Epidermal melanocyte (primary cell): ENCODE measurements at regions not wholly inside any gene's neighbourhood (a gene's known extent, or its start where the extent isn't known, plus 50 kb on each side); places are given as distances from the start of the nearest gene placed in this dataset.
A peak's percentile ranks its signal among the peaks of the same experiment; 100 is the strongest.

Experiments
- DNase-seq: peaks from one replicate; pipeline ENCODE4 v3.0.0; 2011; ENCODE audit warnings: low spot score; ENCODE audit not compliant: insufficient read length

DNA sequence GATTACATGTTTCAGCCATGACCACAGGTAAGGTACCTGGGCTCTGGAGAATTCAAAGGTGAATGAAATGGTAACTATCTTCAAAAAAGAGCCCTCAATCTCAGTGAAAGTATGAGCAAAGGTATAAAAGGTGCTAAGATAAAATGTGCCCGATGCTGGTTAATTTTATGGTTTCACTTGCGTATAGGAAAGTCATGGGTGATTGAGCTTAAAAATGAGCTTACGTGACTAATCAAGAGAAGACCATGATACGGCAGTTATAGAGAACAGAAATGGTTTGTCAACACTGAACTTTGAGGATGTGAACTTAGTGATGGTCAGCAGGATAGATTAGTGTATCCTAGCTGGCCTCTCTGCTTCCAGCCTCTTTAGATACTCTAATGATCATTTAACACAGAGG, 320.1 kb downstream of the DEPDC1B start:
- DNase-seq: no peak

DNA sequence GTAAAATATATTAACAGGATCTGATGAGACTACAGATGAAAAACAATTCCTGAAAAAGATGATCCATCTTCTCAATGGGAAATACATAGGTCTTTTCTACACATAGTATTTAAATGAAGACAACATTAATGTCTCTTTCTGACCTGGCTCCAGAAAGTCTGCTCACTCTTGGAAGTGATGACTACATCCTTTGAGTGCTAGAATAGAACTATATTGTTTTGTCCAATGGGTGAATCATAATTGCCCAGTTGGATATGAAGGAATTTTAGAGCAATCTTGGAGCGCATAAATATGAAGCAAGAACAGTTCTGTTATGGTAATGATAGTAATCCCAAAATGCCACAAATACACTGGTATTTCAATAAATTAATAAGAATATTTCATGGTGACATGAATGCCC, 322.1 kb downstream of the DEPDC1B start:
- no peak for DNase-seq

DNA sequence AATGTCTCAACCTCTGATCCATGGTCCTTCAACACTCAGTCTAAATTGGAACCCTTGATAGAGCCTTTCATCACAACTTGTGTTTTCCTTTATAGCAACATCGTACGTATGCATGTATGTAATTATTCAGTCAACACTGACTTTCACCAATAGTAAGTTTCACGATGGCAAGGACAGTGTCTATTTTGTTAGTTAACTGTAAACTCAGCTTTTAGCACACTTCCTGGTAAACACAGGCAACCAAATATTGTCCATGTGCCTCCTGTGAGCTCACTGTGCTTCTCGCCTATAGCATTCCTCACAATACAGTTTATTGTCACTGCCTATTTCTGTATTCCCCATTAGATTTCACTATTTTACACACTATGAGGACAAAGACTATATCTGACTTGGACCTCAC, 323.1 kb downstream of the DEPDC1B start:
- DNase-seq: no peak

DNA sequence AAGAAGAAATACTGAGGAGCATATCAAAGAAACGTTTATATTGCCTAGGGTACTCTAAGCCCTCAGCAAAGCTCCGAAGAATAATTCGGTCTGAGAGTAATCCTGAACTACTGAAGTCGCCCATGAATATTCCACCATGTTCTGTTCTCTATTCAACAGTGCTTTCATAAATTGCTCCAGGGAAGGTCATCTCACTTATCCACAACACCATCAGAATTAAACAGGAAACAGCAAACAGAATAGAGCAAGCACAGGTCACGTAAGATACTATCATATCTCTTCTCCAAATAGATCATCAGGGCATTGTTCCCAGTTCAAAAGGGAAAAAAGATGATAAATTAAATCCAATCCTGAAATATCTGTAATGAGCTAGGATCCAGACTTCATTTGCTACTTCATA, 325.6 kb downstream of the DEPDC1B start:
- DNase-seq: no peak

DNA sequence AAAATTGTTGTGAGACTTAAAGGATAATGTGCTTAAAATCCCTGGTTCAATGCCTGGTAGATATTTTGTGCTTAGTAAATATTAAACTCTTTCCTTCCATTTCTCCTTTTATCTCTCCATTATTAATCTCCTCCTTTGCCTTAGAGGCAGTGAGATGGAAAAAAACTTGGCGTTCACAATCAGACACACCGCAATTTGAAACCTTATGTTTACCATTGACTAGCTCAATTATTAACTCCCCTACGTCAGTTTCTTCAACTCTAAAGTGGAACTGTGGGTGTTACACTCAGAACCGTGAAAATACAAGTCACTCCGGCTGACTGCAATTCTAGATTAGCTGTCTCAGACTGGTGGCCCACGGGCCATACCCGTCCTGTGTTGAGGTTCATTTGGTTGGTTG, 327.2 kb downstream of the DEPDC1B start:
- DNase-seq: no peak

DNA sequence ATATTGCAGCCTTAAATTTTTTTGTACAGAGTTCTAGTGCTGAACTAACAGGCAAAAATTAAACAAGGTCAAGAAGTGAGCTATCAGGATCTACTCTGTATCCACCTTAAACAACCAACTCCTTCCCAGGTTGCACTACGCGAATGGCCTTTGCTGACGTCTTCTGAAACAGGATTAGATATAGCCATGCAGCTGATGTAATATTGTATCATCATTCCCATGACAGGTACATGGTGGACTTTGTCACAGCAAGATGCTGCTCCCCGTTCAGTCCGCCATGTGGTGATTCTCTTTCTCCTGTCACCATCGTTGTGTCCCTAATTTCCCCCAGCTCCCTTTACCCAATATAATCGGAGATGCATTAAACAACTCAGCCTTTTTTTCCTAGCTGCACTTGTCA, 328.9 kb downstream of the DEPDC1B start:
- no peak for DNase-seq

DNA sequence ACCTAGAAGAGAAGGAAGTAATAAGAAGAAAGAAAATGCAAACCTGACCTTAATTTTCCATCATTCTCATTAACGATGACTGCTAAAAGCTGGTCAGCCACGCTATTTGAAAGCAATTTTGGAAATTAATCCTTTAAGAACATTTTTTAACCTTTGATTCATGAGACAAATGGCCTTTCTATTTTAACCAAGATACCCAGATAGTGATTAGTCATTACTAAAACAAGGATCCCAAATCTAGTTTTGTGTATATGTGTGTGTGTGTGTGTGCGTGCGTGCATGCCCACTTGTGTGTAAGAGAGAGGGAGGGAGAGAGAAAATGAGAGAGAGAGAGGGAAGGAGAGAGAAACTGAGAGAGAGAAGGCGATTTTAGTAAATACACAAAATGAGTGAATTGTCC, 329.5 kb downstream of the DEPDC1B start:
- no peak for DNase-seq

DNA sequence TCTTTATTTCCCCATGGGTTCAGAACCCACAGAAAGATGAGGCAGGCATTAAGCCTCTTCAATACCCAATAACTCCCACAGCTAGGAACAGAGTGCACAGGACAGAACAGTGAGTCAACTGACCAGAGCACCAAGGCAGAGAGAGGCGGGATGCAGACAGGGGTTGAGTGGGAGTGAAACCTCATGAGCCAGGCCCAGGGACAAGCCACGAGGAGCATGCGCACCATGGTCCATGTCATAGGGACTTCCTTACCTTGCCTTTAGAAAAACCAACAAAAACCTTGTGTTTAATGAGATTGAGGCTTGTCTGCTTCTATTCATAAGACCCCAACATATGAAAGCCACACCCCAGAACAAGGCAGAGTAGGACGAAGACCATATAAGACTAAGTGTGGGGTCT, 330.6 kb downstream of the DEPDC1B start:
- DNase-seq: no peak

DNA sequence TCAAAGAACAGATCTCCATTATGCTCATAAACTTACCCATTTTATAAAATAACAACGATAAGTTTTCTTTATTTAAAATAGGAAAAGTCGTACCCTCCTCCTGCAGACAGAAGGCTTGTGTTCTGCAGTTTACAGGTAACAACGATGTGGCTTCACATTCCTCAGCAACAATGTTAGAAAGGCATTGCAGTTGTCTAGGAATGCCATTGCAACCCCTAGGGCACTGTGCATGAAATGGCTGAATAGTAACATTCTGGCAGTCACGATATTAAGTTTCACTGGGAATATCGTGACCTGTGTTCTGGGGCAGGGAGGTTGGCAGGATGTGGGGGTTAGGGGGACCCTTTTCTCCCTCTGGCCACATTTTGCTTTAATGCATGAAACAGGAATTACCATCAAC, 331.9 kb downstream of the DEPDC1B start:
- no peak for DNase-seq

DNA sequence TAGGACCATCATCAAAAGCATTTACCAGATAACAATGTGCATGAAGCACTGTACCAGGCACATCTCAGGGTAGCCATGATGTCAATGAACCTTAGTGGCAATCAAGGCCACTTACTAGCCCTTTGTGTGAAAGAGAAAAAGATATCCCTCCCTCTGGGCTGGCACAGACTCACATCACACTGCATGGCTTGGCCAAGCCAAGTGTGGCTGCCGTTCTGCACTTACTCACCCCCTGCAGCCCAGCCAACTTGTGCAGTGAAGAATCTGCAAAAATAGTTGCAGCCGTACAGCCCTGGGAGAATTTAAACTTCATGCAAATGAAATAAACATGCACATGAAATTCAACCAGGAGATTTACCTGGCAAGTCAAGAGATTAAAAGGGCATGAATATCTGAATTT, 333.5 kb downstream of the DEPDC1B start:
- DNase-seq: no peak

DNA sequence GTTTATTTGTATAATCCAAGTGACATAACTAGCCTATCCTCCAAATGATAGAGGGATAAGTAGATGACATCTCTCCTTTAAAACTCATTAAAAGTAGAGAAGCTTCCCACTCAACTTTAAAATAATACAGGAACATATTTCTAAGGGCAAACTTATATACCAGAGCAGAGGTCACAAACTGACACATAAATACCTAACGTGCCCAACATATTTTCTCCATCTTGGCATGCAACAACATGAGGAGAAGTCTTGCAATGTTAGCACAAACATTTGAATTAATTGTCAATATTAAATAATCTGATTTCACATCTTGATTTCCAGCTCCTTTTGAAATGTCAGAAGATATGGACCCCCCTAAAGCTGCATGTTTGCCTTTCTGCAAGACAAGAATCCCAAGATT, 335.0 kb downstream of the DEPDC1B start:
- DNase-seq: no peak

DNA sequence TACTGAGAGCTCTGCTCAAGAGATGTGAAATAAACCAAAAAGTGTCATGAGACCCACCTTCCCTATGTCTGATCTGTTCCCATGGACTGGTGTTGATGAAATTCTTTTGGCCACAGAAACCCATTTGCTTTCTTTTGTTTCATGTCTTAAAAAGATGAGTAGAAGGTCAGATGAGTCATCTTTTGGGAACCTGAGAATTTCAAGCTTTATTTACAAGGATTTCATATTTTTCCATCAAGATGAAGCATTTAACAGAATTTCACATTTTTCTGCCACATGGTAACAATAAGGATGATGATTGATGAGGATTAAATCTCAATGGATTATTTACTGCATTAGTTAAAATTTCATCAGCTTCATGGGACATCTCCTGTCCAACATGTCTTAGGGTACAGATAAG, 337.8 kb downstream of the DEPDC1B start:
- no peak for DNase-seq

DNA sequence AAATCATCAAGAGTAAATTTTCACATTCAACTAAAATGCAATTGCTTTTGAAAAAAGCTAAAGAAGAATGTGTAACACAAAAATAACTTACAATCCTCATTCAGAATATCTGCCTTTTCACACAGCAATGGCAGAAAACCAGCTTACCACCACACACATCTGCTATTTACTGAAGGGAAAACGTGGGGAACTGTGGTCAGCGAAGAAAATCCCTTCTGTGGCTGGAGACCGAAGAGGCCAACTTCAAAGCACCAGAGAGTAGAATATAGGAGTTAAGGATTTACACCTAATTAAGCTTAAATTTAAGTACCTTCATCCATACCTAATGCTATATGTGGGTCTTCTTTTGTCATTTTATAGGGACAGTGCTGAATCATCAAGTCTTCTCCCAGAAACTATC, 339.6 kb downstream of the DEPDC1B start:
- DNase-seq: no peak

DNA sequence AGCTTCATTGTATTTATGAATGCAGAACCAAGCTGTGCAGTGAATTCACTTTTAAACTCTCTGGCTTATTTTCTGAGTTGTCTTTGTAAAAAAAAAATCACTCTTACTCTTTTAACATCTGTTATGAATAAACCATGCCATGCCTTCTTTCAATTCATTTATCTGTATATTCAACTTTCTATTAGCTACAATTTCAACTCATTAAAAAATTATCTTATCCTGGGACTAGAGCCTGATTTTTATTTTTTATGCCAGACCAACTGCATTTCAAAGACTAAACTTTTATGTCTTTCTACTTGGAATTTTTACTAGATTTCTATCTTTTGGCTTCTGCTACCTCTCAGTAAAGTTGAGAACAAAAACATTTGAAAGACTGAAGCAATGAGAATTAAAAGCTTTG, 342.7 kb downstream of the DEPDC1B start:
- no peak for DNase-seq

DNA sequence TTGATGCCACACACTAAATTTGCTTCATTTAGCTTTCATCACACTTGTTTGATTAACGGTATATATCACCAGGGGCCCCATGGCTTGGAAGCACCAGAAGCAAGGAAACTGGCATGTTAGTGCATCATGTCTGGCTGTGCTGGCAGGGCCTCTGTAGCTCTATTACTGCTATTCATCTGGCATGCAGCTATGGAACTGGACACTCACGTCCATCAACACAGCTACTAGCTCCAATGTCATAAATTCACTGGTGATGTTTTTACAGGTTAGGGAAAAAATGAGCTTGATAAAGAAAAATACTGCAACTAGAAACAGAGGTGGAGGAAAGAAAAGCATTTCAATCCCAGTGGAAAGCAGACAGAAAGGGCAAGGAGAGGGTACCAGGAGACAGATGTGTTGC, 343.2 kb downstream of the DEPDC1B start:
- no peak for DNase-seq

DNA sequence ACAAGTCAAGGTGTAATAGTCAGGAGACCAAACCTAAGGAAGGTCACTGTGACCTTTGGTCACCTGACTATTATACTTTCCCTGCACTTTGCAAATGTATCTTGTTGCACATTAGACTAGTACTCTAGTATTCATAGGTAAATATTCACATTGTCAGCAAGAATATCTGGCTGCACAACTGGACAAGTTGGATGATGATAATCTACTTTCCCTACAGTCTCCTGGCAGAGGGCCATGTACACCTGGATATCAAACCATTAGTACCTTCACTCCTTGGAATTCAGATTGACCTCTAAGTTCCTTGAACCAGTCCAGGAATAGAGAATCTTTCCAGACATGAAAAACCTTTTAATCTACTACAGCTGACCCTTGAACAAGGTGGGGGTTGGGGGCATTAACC, 344.8 kb downstream of the DEPDC1B start:
- DNase-seq: no peak

DNA sequence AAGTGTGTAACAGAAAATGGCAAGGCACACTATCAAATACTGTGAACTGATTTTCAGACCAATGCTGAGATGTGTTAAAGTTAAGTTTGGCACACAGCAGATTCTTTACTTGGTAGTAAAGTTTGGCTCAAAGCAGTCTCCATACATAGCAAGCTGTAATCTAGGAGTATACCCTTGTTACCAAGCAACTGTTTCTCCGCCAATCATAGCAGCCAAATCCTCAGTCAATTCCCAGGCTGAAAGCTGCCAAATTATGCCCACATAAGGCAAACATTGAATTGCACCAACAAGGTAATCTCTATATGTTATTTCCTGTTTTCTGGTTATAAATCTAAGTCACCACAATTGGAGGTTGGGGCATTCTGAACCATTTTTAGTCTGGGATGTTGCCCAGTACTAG, 345.7 kb downstream of the DEPDC1B start:
- no peak for DNase-seq

DNA sequence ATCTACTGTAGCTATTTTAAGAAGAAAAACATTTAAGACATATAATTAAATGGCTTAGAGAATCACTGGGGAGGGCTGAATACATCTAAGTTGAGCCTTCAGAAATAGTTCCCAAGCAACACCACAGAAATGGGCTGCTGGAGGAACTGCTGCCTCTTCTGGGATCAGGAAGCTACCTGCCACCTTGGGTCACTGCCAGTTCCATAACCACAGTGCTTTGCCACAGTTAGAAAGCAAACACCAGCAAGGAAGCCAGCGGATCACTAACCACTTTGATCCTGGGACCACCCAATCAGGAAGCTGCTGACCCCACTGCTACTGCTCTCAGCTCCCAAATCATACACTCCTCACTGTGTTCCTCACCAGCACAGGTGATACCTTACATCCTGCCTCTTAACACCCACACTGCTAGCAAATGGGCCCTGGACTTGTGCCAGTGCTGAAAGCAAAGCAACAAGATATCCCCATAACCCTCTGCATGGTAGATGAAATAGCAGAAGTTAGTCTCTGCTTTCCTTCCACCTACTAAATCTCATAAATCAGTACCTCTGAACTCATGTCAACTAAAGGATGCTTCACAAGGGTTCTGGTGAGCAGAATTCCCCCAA, 346.9 kb downstream of the DEPDC1B start:
- DNase-seq: no peak

DNA sequence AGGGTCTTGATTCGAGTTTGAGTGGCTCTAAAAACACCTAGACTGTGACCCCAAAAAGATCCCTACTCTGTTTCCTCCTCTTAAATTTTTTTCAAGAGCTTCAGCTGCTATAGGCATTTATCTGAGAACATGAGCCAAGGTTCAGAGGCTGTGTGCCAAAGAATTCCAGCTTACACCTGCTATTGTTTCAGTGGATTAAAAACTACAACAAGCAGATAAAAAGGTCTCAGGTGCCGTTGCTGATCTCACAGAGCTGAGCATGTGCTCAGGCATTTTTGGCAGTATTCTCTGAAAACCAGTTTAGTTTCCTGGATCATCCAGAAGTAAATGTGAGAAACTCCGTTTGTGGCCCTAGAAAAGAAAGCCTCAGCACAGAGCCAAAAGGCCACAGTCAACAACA, 349.2 kb downstream of the DEPDC1B start:
- no peak for DNase-seq

DNA sequence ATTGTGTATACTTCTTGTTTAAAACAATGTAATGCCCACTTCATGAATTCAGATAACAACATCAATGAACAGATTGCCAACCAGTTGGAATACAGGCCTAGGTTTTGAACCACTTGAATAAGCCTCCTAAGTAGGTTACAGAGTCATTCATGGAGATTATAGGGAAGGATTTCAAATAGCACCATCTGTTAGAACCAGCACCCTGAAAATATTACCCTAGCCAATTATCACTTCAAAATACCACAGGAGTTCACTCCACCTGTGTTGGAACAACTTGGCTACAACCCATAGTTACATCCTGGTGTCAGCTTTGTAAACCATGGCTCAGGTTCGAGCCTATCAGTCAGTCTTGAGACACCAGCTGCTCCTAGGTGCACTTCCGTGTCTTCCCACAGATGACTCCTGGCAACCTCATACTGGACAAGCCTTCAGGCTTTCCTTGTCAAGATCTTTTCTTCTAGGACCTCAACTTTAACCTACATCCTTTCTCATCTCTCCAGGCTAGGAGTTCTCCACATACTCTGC, 350.0 kb downstream of the DEPDC1B start:
- DNase-seq: no peak

DNA sequence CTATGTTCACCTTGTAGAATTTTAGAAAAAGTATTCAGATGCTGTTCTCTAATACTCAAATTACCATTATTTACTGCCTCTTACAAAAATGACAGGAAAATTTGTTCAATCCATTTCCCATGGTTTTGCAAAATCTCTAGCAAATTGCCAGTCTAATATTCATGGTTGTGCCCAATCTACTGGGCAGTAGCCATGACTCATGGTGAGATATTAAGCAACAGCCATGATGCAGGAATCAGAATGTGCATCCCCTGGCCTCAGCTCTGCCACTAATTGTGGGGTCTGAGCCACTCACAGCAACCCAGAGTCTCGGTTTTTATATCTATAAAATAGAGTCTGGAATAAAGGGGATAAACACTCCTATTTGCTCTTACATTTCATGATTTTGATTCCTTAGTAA, 353.6 kb downstream of the DEPDC1B start:
- DNase-seq: no peak

DNA sequence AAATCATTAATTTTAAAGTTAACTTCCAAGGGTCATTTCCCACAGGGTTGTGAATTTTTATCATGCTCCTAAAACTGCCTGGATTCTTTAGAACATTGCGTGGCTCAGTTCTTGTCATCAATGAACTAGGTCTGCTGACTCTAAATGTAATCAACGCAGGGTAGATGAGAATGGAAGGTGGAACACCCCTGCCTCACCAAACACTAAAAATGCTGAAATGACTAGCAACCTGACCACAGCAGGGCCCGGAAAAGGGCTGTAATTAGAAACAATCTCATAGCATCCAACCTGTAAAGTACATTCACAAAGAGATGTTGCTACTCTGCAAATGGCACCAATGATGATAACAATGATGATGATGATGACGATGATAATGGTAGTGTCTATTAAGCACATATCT, 356.9 kb downstream of the DEPDC1B start:
- no peak for DNase-seq

DNA sequence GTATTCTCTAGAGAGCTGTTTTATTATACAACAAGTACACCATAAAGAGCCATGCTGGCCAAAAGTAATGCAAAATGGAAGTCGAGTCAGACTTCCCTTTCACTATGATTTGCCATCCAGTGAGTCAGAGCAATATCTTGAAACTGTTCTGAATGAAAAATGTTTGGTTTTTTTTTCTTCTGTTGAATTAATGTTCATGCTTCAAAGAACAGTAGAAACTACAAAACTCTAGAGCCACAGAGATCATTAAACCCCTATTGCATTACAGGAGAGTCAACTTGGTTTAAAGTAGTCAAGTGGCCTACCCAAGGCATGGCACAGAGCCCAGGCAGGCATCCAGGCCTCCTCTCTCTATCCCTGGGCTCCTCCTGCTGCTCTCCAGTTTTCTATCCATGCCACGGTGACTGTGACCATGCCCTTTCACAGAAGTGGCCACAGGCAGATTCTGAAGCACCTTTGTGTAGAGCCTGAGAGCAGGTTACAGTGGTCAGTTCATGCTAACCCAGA, 358.9 kb downstream of the DEPDC1B start:
- no peak for DNase-seq

DNA sequence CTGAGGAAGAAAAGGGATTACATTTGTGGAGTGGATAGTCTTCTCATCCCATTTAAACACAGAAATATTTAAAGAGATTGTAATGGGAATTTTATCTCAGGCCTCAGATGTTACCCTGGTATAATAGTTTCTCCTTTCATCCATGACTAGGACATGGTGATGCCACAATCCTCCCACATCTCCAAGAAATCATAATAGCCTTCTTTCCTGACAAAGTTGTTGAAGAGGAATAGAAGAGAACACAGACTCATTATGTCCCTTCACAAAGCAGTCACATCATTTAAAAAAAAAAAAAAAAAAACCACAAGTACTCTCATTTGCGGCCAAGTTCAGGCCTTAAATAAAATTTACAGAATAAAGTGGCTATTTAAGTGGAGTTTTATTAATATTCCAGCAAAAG, 359.6 kb downstream of the DEPDC1B start:
- DNase-seq: peak; percentile 30
